Heart right ventricle (tissue), 16 donors: ENCODE measurements at regions not wholly inside any gene's neighbourhood (a gene's known extent, or its start where the extent isn't known, plus 50 kb on each side); places are given as distances from the start of the nearest gene placed in this dataset.

Experiments
- ATAC-seq, 8 donors: fragments of 200-7000 bp; cut with Tn5 transposase; one replicate each; pipeline ENCODE4 v1.9.1; 2020; ENCODE audit warnings: mild to moderate bottlenecking in 8 of 8, moderate library complexity in 8 of 8, moderate number of reproducible peaks in 1 of 8
- DNase-seq, 2 donors: peaks; one replicate each; pipeline ENCODE4 v3.0.0-alpha.2; 2020
- H3K27ac ChIP-seq, 10 donors: fragments of 200-600 bp; sonication (generic) in 2 of 10; one replicate each; pipeline versions ENCODE4 v1.5.0 to v1.8.0; 2020 to 2022; ENCODE audit warnings: mild to moderate bottlenecking in 3 of 10
- H3K27me3 ChIP-seq, 7 donors: fragments of 200-600 bp; one replicate each; pipeline ENCODE4 v1.8.0; 2021 to 2022; ENCODE audit warnings: mild to moderate bottlenecking in 2 of 7
- H3K36me3 ChIP-seq, 9 donors: fragments of 200-600 bp; sonication (generic) in 1 of 9; one replicate each; pipeline versions ENCODE4 v1.5.0 to v1.8.0; 2020 to 2022; ENCODE audit warnings: mild to moderate bottlenecking in 2 of 9
- H3K4me1 ChIP-seq, 9 donors: fragments of 200-600 bp; sonication (generic) in 1 of 9; one replicate each; pipeline versions ENCODE4 v1.5.0 to v1.8.0; 2020 to 2022; ENCODE audit warnings: mild to moderate bottlenecking in 4 of 9
- H3K4me3 ChIP-seq, 10 donors: fragments of 200-600 bp; sonication (generic) in 2 of 10; one replicate each; pipeline versions ENCODE4 v1.5.0 to v1.8.0; 2020 to 2022; ENCODE audit warnings: mild to moderate bottlenecking in 7 of 10, moderate library complexity in 2 of 10
- H3K9me3 ChIP-seq, 11 donors: fragments of 200-600 bp in 10 of 11; sonication (generic) in 2 of 11; one replicate each; pipeline versions ENCODE4 v1.5.0 to v1.8.0; 2013 to 2022; ENCODE audit warnings: mild to moderate bottlenecking in 2 of 11, control low read depth in 1 of 11, moderate library complexity in 1 of 11
- WGBS, 2 donors: extraction: QIAGEN DNeasy Blood & Tissue Kit; methylation state at CpG; one replicate each; pipeline ENCODE4 v1.1.7; 2013; ENCODE audit warnings: inconsistent platforms in 1 of 2; 5-methylcytosine and 5-hydroxymethylcytosine counted together
- intact Hi-C, 10 donors: fragments of 100-400 bp; cut with DNase I; formaldehyde crosslinking; loops; one replicate each; pipeline versions ENCODE4 v1.11.1 to v1.14.2; 2022
- TF ChIP-seq, protein P1 (sequence below), 9 donors: fragments of 200-600 bp; sonication (generic) in 2 of 9; IDR thresholded peaks; one replicate each; pipeline versions ENCODE4 v1.5.0 to v1.8.0; 2021 to 2022; ENCODE audit warnings: antibody characterized with exemption in 9 of 9, mild to moderate bottlenecking in 5 of 9, moderate library complexity in 1 of 9
- donor health status: Arrhythmogenic right ventricular cardiomyopathy.
- donor health status: ischemic (EF 13 %, LVEDD 7.1; RV severe dilation, severe dysfunction).
- donor health status: healthy with polysubstance abuse.
- donor health status: DM: no; HTN: yes; CAD: no.
- donor health status: DM: no; HTN: no; CAD: no.
- donor health status: ischemic (EF 25% LVEDD 6.9; RV normal size, moderate dysfunction).
- donor health status: ischemic (EF 25% LVEDD 5.7; RV mildly dilated, moderate dysfunction).
- donor health status: healthy.
- donor health status: DM: yes; HTN: yes; CAD: no.
- donor health status: Ischemic cardiomyopathy.
- donor health status: ischemic (EF 35%, LVEDD 5.7; RV mildly dilated, moderate dysfunction).
- donor health status: nonischemic (EF 11% LVEDD 7.7; RV severe dilation, severe dysfunction).
- donor health status: DM: yes; HTN: yes; CAD: no.
- donor health status: PGD.
- donor health status: ischemic (EF 29% LVEDD 5.4; RV normal size, mild dysfunction).
- donor health status: nonischemic (EF 23%, LVEDD 6.1; RV moderate dilation, normal function).

DNA sequence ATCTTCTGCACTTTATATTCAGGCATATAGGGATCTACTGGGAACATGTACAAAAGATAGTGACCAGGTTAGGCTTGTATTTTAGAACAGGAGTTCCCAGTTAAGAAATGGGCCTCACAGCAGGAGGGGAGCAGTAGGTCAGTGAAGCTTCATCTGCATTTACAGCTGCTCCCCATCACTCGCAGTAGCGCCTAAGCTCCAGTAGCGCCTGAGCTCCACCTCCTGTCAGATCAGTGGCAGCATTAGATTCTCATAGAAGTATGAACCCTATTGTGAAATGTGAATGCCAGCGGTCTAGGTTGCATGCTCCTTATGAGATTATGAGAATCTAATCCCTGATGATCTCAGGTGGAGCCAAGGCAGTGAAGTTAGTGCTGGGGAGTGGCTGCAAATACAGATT lies 224.4 kb upstream of the CYRIA start:
- Histone ChIP-seq H3K4me1 (no peaks in the 10 kb centered on the region), H3K27ac (no peak overlapping the region), H3K36me3 (no peaks in the 10 kb centered on the region), H3K9me3 (no peaks in the 10 kb centered on the region), H3K4me3 (no peak overlapping the region), H3K27me3 (peaks cover 0 to 6% (median 0%) of the 10 kb centered on the region in 7 donors)
- no peak for DNase-seq
- intact Hi-C loops = no loop called here
- TF ChIP-seq, protein P1, sequence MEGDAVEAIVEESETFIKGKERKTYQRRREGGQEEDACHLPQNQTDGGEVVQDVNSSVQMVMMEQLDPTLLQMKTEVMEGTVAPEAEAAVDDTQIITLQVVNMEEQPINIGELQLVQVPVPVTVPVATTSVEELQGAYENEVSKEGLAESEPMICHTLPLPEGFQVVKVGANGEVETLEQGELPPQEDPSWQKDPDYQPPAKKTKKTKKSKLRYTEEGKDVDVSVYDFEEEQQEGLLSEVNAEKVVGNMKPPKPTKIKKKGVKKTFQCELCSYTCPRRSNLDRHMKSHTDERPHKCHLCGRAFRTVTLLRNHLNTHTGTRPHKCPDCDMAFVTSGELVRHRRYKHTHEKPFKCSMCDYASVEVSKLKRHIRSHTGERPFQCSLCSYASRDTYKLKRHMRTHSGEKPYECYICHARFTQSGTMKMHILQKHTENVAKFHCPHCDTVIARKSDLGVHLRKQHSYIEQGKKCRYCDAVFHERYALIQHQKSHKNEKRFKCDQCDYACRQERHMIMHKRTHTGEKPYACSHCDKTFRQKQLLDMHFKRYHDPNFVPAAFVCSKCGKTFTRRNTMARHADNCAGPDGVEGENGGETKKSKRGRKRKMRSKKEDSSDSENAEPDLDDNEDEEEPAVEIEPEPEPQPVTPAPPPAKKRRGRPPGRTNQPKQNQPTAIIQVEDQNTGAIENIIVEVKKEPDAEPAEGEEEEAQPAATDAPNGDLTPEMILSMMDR (IDR thresholded peaks at IDR 0.05) = no peak
- WGBS, 2 donors = 59 to 60% methylated on average over 4 of the region's 4 CpGs
- ATAC-seq = no peak

DNA sequence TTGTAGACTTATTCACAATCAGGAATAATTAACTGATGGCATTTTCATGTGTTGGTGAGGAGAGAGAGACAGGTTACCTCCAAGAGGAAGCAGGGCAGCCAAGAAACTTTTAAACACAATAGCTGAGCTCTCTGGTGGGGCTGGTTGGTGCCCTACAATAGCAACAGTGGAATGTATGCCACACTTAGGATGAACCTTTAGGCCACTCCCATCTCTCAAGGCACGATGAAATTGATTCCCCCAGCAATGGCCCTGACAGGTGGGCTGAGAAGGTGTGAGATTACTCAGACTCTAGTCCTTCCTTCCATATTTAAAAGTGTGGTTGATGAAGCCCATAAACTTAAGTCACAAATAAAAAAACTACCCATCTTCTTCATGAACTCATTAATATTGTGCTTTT lies 219.4 kb upstream of the CYRIA start:
- no peak overlapping the region for H3K4me3 ChIP-seq
- no peak for ATAC-seq
- TF ChIP-seq, protein P1 (IDR thresholded peaks at IDR 0.05) = no peak
- intact Hi-C loops = no loop called here
- H3K27ac ChIP-seq = no peak overlapping the region
- no peaks in the 10 kb centered on the region for H3K36me3 ChIP-seq
- no peak for DNase-seq
- no peaks in the 10 kb centered on the region for H3K27me3 ChIP-seq
- H3K9me3 ChIP-seq = no peaks in the 10 kb centered on the region
- H3K4me1 ChIP-seq = no peaks in the 10 kb centered on the region
- 37 to 42% methylated on average over 1 of the region's 1 CpG for WGBS, 2 donors

DNA sequence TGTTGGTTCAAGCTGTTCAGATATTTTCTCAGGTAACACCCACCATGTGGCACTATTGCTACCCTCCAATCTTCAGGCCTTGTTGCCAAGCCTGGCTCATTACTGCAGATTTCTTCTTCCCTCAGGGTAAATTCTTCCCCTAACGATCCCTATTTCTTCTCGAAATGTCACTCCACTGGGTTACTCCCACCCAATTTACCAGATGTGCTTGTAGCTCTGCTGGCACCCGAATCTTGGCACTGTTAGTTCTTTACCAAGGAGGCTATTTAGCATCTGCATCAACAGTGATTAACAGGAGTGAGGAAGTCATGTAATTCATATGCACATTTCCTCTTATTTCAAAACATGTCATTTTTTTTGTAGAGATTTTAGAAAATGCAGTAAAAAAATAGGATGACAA lies 217.1 kb upstream of the CYRIA start:
- TF ChIP-seq, protein P1 (IDR thresholded peaks at IDR 0.05) = no peak
- no peak for DNase-seq
- 56 to 63% methylated on average over 3 of the region's 3 CpGs for WGBS, 2 donors
- Histone ChIP-seq H3K4me1 (no peaks in the 10 kb centered on the region), H3K27me3 (no peaks in the 10 kb centered on the region), H3K9me3 (no peaks in the 10 kb centered on the region), H3K36me3 (no peaks in the 10 kb centered on the region), H3K4me3 (no peak overlapping the region), H3K27ac (no peak overlapping the region)
- intact Hi-C loops = no loop called here
- no peak for ATAC-seq

DNA sequence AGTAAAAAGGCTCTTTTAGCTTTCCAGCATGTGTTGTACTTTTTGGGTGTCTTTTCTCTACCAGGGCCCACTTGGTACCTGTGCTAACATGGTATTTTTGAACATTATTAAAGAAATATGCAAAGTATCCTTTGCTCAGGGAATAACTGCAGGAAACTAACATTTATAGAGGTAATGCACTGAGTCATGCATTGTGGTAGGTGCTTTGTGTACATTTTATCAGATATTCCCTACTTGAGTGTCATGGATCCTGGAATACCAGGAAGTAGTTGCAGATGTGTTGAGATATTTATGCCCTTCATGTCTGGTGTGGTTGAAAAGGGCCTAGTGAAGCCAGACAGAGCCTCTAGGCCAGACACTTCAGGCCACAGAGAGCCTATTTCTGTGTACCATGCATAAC lies 215.5 kb upstream of the CYRIA start:
- no peaks in the 10 kb centered on the region for H3K27me3 ChIP-seq
- no peaks in the 10 kb centered on the region for H3K9me3 ChIP-seq
- intact Hi-C loops = no loop called here
- no peaks in the 10 kb centered on the region for H3K36me3 ChIP-seq
- DNase-seq (no peak), ATAC-seq (no peak)
- TF ChIP-seq, protein P1 (IDR thresholded peaks at IDR 0.05) = no peak
- no peaks in the 10 kb centered on the region for H3K4me1 ChIP-seq
- no peak overlapping the region for H3K27ac ChIP-seq
- no peak overlapping the region for H3K4me3 ChIP-seq

DNA sequence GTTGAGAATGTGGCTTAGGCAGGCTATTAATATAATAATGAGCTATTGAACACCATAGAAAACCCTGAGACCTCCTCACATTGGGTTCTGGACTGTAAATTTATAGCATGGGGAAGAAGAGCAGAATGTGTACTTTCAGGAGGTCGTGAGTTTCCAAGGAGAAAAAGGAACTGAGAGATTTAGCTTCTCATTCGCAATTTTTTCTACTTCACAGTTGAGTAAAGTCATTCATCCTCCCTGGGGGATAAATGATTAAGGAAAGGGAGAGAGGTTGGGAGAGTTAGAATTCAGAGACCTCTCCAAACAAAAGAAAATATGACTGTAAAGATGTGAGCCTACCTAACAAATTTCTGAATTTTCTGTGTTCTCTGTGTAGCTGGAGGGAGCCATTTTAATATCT lies 205.8 kb upstream of the CYRIA start:
- Histone ChIP-seq H3K4me3 (no peak overlapping the region), H3K4me1 (no peaks in the 10 kb centered on the region), H3K27me3 (peaks cover 0 to 6% (median 0%) of the 10 kb centered on the region in 7 donors), H3K36me3 (no peaks in the 10 kb centered on the region), H3K27ac (no peak overlapping the region), H3K9me3 (no peaks in the 10 kb centered on the region)
- intact Hi-C loops = no loop called here
- ATAC-seq (no peak), DNase-seq (no peak)
- TF ChIP-seq, protein P1 (IDR thresholded peaks at IDR 0.05) = no peak
- 63 to 68% methylated on average over 2 of the region's 2 CpGs for WGBS, 2 donors
